ENCODE measurements at regions not wholly inside any gene's neighbourhood (a gene's known extent, or its start where the extent isn't known, plus 50 kb on each side); places are given as distances from the start of the nearest gene placed in this dataset.

DNA sequence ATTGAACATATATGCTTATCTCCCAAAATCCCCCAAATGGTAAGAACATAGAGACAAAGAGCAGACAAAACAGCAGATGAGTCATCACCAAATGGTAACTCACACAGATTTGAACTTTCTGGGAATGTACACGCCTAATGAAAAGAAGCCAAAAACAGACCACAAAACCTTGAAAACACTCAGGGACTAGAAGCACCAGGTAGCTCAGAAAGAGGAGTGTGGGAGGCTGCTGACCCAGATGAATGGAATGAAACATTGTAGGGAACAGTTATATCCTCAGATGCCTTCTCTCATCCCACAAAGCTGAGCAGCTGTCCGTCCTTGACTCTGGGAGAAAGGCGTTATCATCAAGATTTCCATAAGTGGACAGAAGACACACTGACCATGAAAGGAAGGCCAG lies 307.0 kb upstream of the USP25 start:
- H3K27ac ChIP-seq (replicated peaks), result no peak overlapping the region
- H3K27me3 ChIP-seq (ENCODE audit: low read depth), result no peaks in the 10 kb centered on the region
- H3K4me3 ChIP-seq, result no peak overlapping the region
- no peaks in the 10 kb centered on the region for H3K36me3 ChIP-seq
- no peaks in the 10 kb centered on the region for H3K9me3 ChIP-seq (replicated peaks)
- no peak for DNase-seq
- intact Hi-C loops (cut with micrococcal nuclease), result no loop called here
- TF ChIP-seq, protein P1, sequence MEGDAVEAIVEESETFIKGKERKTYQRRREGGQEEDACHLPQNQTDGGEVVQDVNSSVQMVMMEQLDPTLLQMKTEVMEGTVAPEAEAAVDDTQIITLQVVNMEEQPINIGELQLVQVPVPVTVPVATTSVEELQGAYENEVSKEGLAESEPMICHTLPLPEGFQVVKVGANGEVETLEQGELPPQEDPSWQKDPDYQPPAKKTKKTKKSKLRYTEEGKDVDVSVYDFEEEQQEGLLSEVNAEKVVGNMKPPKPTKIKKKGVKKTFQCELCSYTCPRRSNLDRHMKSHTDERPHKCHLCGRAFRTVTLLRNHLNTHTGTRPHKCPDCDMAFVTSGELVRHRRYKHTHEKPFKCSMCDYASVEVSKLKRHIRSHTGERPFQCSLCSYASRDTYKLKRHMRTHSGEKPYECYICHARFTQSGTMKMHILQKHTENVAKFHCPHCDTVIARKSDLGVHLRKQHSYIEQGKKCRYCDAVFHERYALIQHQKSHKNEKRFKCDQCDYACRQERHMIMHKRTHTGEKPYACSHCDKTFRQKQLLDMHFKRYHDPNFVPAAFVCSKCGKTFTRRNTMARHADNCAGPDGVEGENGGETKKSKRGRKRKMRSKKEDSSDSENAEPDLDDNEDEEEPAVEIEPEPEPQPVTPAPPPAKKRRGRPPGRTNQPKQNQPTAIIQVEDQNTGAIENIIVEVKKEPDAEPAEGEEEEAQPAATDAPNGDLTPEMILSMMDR (IDR thresholded peaks at IDR 0.05; ENCODE audit: borderline replicate concordance), result no peak
- H3K4me1 ChIP-seq, result no peaks in the 10 kb centered on the region

DNA sequence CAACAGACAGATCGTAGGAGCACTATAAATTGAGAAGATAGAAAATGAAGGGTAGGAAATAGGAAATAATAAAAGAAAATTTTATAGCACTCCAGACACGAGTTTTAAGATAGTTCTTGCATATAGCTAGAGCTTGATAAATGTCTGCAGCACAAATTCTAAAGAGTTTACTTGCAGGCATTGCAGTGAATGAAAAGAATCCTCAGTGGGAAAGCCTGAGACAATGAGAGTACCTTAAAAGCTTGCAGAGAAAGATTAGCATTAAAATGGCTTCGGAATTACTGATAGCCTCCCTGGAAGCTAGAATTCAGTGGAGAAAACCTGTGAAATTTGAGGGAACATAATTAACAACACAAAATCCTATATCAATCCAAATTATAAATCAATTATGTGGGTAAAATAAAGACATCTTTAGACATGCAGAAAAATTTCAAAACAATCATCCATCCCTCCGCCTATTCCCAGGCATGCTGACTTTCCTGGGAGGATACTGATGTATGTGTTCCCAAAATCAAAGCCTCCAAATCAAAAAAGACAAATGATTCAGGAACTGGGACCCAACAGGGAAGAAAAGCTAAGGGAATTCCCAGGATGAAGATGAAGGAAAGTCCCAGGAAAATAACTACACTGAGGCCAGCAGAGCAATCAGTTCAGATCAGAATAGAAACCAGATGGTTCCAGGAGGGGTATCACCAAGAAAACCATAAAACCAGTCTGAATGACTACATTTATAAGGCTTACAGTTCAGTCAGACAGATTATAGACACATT lies 305.9 kb upstream of the USP25 start:
- H3K9me3 ChIP-seq (replicated peaks), result no peaks in the 10 kb centered on the region
- intact Hi-C loops (cut with micrococcal nuclease), result no loop called here
- H3K27me3 ChIP-seq (ENCODE audit: low read depth), result no peaks in the 10 kb centered on the region
- no peaks in the 10 kb centered on the region for H3K36me3 ChIP-seq
- H3K4me3 ChIP-seq, result no peak overlapping the region
- no peak overlapping the region for H3K27ac ChIP-seq (replicated peaks)
- DNase-seq, result no peak
- TF ChIP-seq, protein P1 (IDR thresholded peaks at IDR 0.05; ENCODE audit: borderline replicate concordance), result no peak
- H3K4me1 ChIP-seq, result no peaks in the 10 kb centered on the region

DNA sequence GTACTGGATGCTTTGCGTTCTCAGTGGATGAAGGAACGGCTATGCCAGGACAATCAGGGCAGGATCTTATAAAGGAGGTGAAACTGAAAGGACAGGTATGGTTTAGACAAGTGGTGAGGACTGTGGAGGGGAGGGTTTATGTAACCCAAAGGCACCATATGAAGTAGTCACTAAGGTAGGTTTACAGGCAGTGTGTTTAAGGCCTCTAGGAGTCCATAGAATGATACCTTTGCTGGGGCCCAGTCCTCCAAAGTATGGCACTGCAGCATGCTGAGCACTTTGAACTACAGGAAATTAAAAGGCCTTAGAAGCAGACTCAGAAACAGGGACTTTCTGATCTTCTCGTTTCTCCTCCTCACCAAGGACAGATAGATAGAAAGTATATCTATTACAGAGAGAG lies 304.7 kb upstream of the USP25 start:
- TF ChIP-seq, protein P1 (IDR thresholded peaks at IDR 0.05; ENCODE audit: borderline replicate concordance), result no peak
- intact Hi-C loops (cut with micrococcal nuclease), result no loop called here
- no peaks in the 10 kb centered on the region for H3K27me3 ChIP-seq (ENCODE audit: low read depth)

DNA sequence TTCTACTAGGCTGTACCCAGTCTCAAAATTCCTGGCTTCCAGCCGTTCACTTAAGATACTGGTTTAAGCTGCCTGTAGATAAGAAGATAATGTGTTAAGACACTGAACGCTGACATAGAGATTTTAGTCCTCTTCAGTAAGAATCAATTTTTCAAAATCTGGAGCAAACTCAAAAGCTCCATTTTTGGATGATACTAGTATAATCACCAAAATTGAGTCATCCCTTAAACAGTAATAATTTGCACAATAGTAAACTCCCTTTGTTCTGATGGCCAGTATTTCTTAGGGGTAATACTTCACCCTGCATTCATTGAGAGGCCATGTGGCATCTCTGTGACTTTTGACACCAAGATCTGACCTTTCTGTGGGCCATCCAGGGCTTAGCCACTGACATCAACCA lies 299.8 kb upstream of the USP25 start:
- Histone ChIP-seq H3K9me3 (replicated peaks) (peaks cover 9% of the 10 kb centered on the region), H3K27me3 (ENCODE audit: low read depth) (no peaks in the 10 kb centered on the region), H3K4me3 (no peak overlapping the region), H3K36me3 (no peaks in the 10 kb centered on the region), H3K27ac (replicated peaks) (peak overlapping the region; percentile 1), H3K4me1 (peaks cover 15% of the 10 kb centered on the region)
- intact Hi-C loops (cut with micrococcal nuclease), result no loop called here
- TF ChIP-seq, protein P1 (IDR thresholded peaks at IDR 0.05; ENCODE audit: borderline replicate concordance), result no peak
- no peak for DNase-seq

More for the DNA sequence above, 304.7 kb upstream of the USP25 start:
- Histone ChIP-seq H3K36me3 (no peaks in the 10 kb centered on the region), H3K4me1 (peaks cover 4% of the 10 kb centered on the region), H3K4me3 (no peak overlapping the region), H3K27ac (replicated peaks) (no peak overlapping the region), H3K9me3 (replicated peaks) (no peaks in the 10 kb centered on the region)
- no peak for DNase-seq

DNA sequence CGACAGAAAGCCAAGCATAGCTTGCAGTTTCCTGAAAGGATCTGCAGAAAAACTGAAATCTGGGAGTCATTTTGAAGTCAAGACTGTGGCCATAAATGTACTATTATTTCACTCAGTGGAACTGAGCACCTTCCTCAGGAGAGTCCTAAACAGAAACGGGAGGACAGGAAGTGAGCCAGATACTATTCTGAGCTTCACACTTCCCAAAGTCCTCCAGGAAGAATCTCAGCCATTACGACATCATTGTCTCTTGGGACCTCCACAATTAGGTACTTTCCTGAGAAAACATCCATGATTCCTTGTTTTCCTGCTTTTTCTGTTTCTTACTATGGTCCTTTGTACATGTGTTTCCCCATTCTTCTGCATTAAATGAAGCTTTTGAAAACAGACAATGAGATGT lies 299.2 kb upstream of the USP25 start:
- H3K9me3 ChIP-seq (replicated peaks), result peaks cover 9% of the 10 kb centered on the region
- intact Hi-C loops (cut with micrococcal nuclease), result no loop called here
- TF ChIP-seq, protein P1 (IDR thresholded peaks at IDR 0.05; ENCODE audit: borderline replicate concordance), result no peak
- peak overlapping the region; percentile 1 for H3K27ac ChIP-seq (replicated peaks)
- no peaks in the 10 kb centered on the region for H3K36me3 ChIP-seq
- H3K27me3 ChIP-seq (ENCODE audit: low read depth), result no peaks in the 10 kb centered on the region
- no peak overlapping the region for H3K4me3 ChIP-seq
- peaks cover 15% of the 10 kb centered on the region for H3K4me1 ChIP-seq
- no peak for DNase-seq

All from left ventricle myocardium inferior (tissue), 1 donor.